HEK293 (cell line): ENCODE measurements at regions not wholly inside any gene's neighbourhood (a gene's known extent, or its start where the extent isn't known, plus 50 kb on each side); places are given as distances from the start of the nearest gene placed in this dataset.

Experiments
- BCL11B ChIP-seq: fragments of 450-650 bp; formaldehyde crosslinking; IDR thresholded peaks from 2 replicates; pipeline ENCODE4 v1.5.1; 2016; ENCODE audit warnings: low read depth, missing biosample characterization, missing genetic modification characterization
- ZEB2 ChIP-seq: fragments of 450-650 bp; formaldehyde crosslinking; IDR thresholded peaks from 2 replicates; pipeline ENCODE4 v1.5.1; 2016; ENCODE audit warnings: missing biosample characterization, missing genetic modification characterization
- ZNF112 ChIP-seq: fragments of 450-650 bp; formaldehyde crosslinking; IDR thresholded peaks from 2 replicates; pipeline ENCODE4 v1.5.0; 2017; ENCODE audit warnings: missing biosample characterization, missing genetic modification characterization
- ZNF174 ChIP-seq: fragments of 450-650 bp; formaldehyde crosslinking; IDR thresholded peaks from 2 replicates; pipeline ENCODE4 v1.5.0; 2017; ENCODE audit warnings: missing biosample characterization, mild to moderate bottlenecking, missing genetic modification characterization
- TF ChIP-seq, protein P1 (sequence below): fragments of 450-650 bp; formaldehyde crosslinking; IDR thresholded peaks from 2 replicates; pipeline ENCODE4 v1.5.1; 2016; ENCODE audit warnings: missing biosample characterization, missing genetic modification characterization

GRCh38 chr9:18390393-18390792 lies 83.6 kb upstream of the ADAMTSL1 start:
- TF ChIP-seq BCL11B (tag by site-specific recombination): no peak
- no peak for TF ChIP-seq ZNF112
- TF ChIP-seq, protein P1, sequence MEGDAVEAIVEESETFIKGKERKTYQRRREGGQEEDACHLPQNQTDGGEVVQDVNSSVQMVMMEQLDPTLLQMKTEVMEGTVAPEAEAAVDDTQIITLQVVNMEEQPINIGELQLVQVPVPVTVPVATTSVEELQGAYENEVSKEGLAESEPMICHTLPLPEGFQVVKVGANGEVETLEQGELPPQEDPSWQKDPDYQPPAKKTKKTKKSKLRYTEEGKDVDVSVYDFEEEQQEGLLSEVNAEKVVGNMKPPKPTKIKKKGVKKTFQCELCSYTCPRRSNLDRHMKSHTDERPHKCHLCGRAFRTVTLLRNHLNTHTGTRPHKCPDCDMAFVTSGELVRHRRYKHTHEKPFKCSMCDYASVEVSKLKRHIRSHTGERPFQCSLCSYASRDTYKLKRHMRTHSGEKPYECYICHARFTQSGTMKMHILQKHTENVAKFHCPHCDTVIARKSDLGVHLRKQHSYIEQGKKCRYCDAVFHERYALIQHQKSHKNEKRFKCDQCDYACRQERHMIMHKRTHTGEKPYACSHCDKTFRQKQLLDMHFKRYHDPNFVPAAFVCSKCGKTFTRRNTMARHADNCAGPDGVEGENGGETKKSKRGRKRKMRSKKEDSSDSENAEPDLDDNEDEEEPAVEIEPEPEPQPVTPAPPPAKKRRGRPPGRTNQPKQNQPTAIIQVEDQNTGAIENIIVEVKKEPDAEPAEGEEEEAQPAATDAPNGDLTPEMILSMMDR (tag by site-specific recombination): no peak
- no peak for TF ChIP-seq ZEB2 (tag by site-specific recombination)
- no peak for TF ChIP-seq ZNF174 (tag by site-specific recombination)
